ENCODE measurements at regions not wholly inside any gene's neighbourhood (a gene's known extent, or its start where the extent isn't known, plus 50 kb on each side); places are given as distances from the start of the nearest gene placed in this dataset.

DNA sequence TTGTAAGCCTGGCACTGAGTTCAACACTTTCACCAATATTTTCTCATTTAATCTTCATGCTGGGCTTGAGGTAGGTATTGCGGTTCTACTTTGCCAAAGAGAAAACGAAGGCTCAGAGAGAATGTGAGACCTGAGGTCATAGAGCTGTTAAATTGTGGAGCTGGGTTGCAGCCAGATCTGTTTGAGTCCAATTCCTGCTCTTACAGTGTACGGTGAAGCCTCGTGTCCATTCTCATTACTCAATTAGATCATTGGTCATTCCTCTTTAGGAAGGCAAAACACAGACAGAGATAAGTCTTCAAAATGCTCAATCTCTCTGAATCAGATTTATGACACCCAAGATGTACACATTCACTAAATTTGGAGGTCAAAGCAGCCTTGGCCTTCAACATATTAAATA is 559.0 kb upstream of the DAB1 start:
- DNase-seq, result no peak

DNA sequence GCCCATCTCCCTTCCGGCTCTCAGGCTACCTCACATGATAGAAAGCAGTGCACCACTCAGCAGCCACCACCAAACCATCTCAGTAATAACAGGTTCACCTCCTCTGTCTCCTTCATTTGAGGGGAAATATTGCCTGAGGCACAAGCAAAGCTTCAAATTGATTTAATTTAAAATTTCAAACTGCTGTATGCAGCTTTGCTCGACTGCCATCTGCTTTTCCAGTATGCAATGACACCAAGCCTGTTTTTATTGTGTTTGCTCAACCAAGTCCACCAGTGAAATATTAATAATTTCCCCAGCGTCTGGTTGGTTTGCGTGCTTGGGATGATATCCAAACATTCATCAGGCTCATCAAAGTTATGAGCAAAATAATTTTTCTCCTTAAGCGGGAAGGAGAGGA is 552.4 kb upstream of the DAB1 start:
- no peak for DNase-seq

DNA sequence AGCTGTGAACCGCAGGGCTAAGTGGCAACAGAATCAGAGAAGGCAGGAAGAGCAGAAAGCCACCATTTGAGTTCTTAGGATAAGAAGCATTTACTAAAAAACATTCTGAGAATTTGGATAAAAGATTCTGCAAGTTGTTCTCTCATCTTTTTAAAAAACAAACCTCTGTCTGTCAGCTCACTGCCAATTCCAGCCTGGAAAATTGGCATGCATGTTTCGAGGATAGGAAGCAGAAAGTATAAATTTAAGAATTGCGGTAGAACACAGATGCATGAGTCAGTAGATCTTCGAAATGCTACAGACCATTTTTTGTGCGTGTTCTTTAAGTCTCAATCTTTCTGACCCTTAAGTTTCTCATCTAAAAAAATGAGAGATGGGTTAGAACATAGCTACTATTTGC is 544.5 kb upstream of the DAB1 start:
- no peak for DNase-seq

GRCh38 chr1:57966751-57967406 is 543.0 kb upstream of the DAB1 start:
- no peak for DNase-seq

GRCh38 chr1:57966340-57966739 is 542.5 kb upstream of the DAB1 start:
- no peak for DNase-seq

DNA sequence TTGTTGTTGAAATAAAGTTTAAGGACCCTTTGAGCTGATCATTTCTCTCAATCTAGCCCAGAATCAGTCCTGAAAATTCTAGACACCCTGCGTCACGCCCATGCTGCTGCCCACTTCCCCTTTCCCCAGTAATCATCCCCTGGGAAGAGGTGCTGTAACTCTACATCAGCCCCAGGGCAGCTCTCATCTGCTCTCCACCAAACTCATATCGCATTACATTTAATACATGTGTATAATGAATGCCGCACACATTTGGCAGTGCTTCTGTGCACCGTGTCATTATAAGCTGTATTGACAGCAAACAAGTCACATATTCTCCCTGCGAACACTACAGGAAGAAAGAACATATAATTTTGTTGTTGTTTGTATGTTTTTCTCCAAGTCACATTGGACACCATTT is 539.7 kb upstream of the DAB1 start:
- no peak for DNase-seq

DNA sequence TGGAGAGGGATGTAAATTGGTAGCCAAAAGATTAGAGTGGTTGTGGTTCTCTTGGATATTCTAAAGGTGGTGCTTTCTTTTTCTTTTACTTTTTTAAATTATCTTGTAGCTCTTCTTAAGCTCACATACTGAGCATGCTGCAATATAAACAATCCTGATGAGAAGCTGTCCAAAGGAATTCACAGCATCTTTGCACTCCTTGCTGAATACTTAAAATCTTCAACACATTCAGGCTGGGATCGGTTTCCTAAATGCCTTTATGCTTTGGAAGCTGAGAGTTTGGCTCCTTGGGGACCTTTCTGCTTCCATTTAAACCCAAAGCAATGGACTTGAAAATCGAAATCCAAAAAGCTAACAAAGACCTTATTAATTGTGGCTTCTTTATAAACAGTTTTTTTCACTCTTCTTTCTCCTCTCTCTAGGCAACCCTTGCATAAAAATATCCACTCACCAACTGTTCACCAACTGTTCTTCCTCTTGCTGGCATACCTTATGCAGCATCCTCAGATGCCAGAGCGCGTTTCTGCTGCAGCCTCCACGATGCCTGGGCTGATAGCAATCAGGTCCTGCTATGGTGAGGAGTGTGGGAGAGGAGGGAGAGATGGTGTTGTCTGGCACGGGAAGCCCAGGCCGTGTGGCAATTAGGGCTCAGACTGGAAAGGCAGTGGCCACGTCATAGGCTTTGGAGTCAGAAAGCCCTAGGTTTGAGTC is 535.8 kb upstream of the DAB1 start:
- no peak for DNase-seq

DNA sequence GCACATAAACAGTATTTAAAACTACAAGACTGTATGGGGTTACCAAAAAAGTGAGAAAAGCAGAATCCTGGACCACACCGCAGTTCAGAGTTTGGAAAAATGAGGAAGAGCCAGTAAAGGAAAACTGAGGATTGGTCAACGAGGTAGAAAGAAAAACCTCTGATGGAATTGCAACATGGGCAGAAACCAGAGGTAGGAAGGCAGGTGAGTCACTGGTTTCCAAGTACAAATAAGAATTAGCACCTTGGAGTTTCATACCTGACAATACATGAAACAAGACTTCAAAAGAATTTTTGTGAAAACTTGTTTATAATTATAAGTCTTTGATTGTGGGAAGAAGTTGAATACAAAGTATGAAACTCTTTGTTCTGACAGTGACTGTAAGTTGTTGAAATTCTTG is 533.7 kb upstream of the DAB1 start:
- no peak for DNase-seq

DNA sequence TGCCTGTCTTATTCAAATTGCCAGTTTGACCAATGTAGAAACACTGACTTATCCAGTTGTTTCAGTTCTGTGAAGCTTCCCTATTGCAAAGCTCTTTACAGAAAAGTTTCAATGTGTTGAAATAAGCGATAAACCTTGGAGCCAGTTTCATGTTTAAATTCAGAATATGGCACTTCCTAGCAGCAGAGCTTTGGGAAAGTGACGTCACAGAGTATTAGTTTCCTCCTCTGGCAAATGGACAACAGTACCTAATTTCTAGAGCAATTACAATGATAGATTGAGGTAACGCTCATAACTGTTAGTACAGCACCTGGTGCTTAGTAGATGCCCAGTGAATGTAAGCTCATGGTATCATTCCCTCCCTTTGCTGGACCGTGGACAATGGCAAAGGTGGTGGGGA is 527.5 kb upstream of the DAB1 start:
- DNase-seq, result no peak

DNA sequence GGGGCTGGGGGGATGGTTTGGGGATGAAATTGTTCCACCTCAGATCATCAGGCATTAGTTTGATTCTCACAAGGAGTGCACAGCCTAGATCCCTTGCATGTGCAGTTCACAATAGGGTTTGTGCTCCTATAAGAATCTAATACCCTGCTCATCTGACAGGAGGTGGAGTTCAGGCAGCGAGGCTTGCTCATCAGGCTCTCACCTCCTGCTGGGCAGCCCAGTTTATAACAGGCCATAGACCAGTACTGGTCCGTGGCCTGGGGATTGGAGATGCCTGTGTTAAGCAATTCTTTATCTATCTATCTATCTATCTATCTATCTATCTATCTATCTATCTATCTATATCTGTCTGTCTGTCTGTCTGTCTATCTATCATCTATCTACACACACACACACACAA is 525.3 kb upstream of the DAB1 start:
- DNase-seq, result no peak

GRCh38 chr1:57947471-57947870 is 523.6 kb upstream of the DAB1 start:
- no peak for DNase-seq

DNA sequence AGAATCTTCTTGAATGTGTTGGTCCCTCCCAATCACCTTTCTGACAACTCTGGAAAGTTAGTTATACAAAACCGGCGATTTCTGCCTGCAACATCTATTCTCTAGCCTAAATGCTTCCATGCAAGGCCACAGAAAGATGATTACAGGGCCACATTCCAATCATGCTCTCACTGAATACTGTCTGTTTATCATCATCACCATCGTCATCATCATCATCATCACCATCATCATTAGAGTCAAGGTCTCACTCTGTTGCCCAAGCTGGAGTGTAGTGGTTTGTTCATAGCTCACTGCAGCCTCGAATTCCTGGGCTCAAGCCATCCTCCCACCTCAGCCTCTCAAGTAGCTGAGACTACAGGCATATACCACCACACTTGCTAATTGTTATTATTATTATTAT is 521.2 kb upstream of the DAB1 start:
- DNase-seq, result no peak

DNA sequence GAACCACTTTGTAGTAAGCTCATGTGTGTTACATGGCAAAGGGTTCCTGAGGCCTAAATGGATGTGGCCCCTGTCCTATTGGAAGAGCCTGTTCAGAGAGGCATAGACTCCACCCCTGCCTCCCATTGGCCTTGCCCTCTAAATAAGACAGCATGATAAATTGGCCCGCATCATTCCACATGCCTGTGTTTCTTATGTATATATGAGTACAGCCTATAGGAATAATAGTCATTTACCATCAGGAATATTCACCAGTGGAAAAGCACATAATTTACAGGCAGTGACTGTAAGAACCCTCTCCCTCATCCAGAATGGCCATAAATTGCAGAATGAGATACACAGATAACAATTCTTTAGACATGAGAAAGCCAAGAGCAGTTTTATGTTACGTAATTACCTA is 519.5 kb upstream of the DAB1 start:
- DNase-seq, result no peak

DNA sequence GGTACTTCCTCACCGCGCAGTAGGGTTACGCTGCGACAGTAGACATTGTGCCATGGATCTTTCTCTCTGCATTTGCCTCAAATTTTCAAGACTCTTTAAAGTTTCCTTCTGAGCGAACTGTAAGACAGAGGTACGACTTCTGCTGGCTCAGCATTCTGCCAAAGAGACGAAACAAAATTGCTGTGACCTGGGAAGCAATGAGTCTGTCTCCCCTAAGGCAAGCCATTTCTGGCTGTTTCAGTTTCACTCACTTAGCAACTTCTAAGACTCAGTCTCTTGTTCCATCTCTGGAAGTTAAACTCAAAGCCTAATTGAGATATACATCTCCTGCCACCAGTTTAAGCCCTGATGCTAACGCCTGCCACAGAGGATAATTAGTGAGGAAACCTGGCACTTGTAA is 510.9 kb upstream of the DAB1 start:
- no peak for DNase-seq

GRCh38 chr1:57927003-57927402 is 503.1 kb upstream of the DAB1 start:
- no peak for DNase-seq

GRCh38 chr1:57926025-57926552 is 502.2 kb upstream of the DAB1 start:
- no peak for DNase-seq

GRCh38 chr1:57925226-57925625 is 501.4 kb upstream of the DAB1 start:
- no peak for DNase-seq

DNA sequence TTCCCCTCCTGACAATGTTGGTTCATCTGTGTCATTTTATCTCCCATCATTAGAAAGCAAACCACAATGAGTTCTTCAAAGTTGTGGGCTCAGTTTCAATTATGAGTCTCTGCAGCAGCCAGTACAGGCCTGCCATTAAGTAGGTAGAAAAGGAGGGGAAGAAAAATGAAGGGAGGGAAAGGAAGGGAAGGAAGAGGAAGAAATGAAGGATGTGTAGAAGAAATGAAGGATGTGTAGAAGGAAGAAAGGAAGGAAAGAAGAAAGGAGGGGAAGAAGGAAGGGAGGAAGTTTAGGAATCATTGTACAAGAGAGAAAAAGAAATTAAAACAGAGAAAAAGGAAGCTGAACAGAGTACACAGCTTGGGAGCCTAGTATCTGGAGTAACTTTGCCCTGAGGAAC is 498.3 kb upstream of the DAB1 start:
- no peak for DNase-seq

DNA sequence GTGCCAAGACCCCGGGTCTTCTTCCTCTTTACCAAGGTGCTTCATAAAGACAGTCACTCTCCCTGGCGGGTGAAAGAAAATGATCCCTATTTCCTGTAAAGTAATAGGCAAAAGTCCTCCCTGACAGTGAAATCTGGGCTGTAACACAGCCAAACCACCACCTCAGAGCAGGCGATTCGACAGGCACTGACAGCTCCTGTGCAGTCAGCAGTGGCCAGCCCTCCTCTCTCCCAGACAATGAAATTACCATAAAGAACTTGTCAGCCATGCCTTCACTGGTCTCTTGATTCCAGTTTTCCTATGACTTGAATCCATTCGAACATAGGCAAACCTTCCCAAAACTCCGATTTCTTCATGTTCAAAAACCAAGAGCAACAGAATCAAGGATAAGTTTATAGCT is 492.2 kb upstream of the DAB1 start:
- DNase-seq, result no peak

DNA sequence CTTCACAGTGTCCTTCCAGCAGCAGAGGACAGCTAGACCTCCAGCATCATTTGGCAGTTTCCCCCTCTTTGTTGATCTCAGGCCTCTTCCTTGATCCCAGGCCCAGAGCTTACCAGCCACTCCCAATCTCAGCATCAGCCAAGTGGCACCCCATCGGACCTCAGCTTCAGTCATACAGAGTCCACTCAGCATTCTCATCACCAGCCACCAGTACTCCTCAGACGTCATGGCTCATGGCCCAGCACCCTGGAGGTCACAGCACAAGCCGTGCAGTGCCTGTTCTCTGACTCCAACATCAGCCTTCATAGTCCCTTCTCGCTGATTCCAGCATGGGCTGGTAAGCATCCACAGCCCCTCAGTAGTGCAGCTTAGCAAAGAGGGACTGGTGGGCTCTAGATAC is 487.6 kb upstream of the DAB1 start:
- no peak for DNase-seq

- DNase-seq, result no peak
Measured at GRCh38 chr1:57910782-57911181, 486.9 kb upstream of the DAB1 start.

- DNase-seq, result no peak
Measured at GRCh38 chr1:57910305-57910704, 486.4 kb upstream of the DAB1 start.

GRCh38 chr1:57908147-57908890 is 484.5 kb upstream of the DAB1 start:
- DNase-seq, result no peak
